HG02943 (cell line): ENCODE measurements at regions not wholly inside any gene's neighbourhood (a gene's known extent, or its start where the extent isn't known, plus 50 kb on each side); places are given as distances from the start of the nearest gene placed in this dataset.
"Not testable (repeated sequence)": the region's sequence is repeated elsewhere in the genome, so short reads cannot be mapped to it uniquely, and the experiment has no call there.

Source experiments
- ATAC-seq: cut with Tn5 transposase; IDR thresholded peaks from one replicate; pipeline ENCODE4 v1.9.1; 2021; ENCODE audit warnings: mild to moderate bottlenecking, low read depth, moderate library complexity; ENCODE audit not compliant: unreplicated experiment

GRCh38 chr4:33831442-33832066 is 2412.8 kb downstream of the ARAP2 start:
- ATAC-seq, result no peak

GRCh38 chr4:33835764-33836163 is 2408.6 kb downstream of the ARAP2 start:
- not testable (repeated sequence) for ATAC-seq

- no peak for ATAC-seq
Observed at GRCh38 chr4:33837043-33837838, 2407.1 kb downstream of the ARAP2 start.

- ATAC-seq, result no peak
Observed at GRCh38 chr4:33841120-33841519, 2403.2 kb downstream of the ARAP2 start.

GRCh38 chr4:33850371-33850902 is 2393.9 kb downstream of the ARAP2 start:
- ATAC-seq, result no peak

GRCh38 chr4:33853670-33854069 is 2390.6 kb downstream of the ARAP2 start:
- not testable (repeated sequence) for ATAC-seq

- ATAC-seq, result no peak
Observed at GRCh38 chr4:33864290-33864859, 2379.9 kb downstream of the ARAP2 start.

- ATAC-seq, result no peak
Observed at GRCh38 chr4:33873791-33874190, 2370.5 kb downstream of the ARAP2 start.

- ATAC-seq, result no peak
Observed at GRCh38 chr4:33878710-33879109, 2365.6 kb downstream of the ARAP2 start.

GRCh38 chr4:33881176-33881575 is 2363.1 kb downstream of the ARAP2 start:
- ATAC-seq, result no peak

GRCh38 chr4:33882246-33882990 is 2361.9 kb downstream of the ARAP2 start:
- ATAC-seq, result no peak

GRCh38 chr4:33883111-33883510 is 2361.2 kb downstream of the ARAP2 start:
- ATAC-seq, result no peak

- ATAC-seq, result no peak
Observed at GRCh38 chr4:33886356-33886755, 2358.0 kb downstream of the ARAP2 start.

- no peak for ATAC-seq
Observed at GRCh38 chr4:33890841-33891240, 2353.5 kb downstream of the ARAP2 start.

- no peak for ATAC-seq
Observed at GRCh38 chr4:33911959-33912358, 2332.4 kb downstream of the ARAP2 start.

GRCh38 chr4:33914386-33914785 is 2329.9 kb downstream of the ARAP2 start:
- no peak for ATAC-seq

- no peak for ATAC-seq
Observed at GRCh38 chr4:33923469-33923868, 2320.8 kb downstream of the ARAP2 start.

GRCh38 chr4:33924239-33924638 is 2320.1 kb downstream of the ARAP2 start:
- ATAC-seq, result no peak

- ATAC-seq, result no peak
Observed at GRCh38 chr4:33924811-33925210, 2319.5 kb downstream of the ARAP2 start.

GRCh38 chr4:33930497-33930896 is 2313.8 kb downstream of the ARAP2 start:
- no peak for ATAC-seq

- no peak for ATAC-seq
Observed at GRCh38 chr4:33931026-33931425, 2313.3 kb downstream of the ARAP2 start.
